C4-2B (cell line): ENCODE measurements at regions not wholly inside any gene's neighbourhood (a gene's known extent, or its start where the extent isn't known, plus 50 kb on each side); places are given as distances from the start of the nearest gene placed in this dataset.
"Not testable (repeated sequence)": the region's sequence is repeated elsewhere in the genome, so short reads cannot be mapped to it uniquely, and the experiment has no call there.

Experiments
- ZFX ChIP-seq: fragments of 450-650 bp; IDR thresholded peaks from 2 replicates; pipeline ENCODE4 v1.6.1; 2017
- TF ChIP-seq, protein P1 (sequence below): fragments of 450-650 bp; conservative IDR thresholded peaks from 2 replicates; pipeline ENCODE4 v1.5.1; 2017; ENCODE audit warnings: mild to moderate bottlenecking

DNA sequence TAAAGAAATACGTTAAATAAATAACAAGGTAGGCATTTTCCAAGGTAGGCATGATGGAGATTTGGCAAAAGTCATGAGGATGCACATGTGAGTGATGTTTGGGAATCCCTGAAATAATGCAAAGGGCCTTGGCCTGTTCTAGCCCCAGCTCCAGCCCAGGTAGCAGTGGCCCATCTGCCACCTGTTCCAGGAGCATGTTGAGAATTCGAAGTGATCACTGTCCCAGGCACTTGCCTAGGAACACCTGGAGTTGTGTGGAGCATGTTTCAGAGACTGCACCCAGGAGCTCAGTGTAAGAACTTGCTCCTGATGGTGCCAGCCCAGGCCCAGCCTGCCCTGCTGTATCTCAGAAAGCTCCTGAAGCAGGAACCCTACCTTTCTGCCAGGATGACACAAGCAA lies 201.4 kb downstream of the NPIPB11 start:
- TF ChIP-seq, protein P1, sequence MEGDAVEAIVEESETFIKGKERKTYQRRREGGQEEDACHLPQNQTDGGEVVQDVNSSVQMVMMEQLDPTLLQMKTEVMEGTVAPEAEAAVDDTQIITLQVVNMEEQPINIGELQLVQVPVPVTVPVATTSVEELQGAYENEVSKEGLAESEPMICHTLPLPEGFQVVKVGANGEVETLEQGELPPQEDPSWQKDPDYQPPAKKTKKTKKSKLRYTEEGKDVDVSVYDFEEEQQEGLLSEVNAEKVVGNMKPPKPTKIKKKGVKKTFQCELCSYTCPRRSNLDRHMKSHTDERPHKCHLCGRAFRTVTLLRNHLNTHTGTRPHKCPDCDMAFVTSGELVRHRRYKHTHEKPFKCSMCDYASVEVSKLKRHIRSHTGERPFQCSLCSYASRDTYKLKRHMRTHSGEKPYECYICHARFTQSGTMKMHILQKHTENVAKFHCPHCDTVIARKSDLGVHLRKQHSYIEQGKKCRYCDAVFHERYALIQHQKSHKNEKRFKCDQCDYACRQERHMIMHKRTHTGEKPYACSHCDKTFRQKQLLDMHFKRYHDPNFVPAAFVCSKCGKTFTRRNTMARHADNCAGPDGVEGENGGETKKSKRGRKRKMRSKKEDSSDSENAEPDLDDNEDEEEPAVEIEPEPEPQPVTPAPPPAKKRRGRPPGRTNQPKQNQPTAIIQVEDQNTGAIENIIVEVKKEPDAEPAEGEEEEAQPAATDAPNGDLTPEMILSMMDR, result not testable (repeated sequence)
- TF ChIP-seq ZFX, result not testable (repeated sequence)
